Tibial artery (tissue), 4 donors: ENCODE measurements at regions not wholly inside any gene's neighbourhood (a gene's known extent, or its start where the extent isn't known, plus 50 kb on each side); places are given as distances from the start of the nearest gene placed in this dataset.

Experiments
- DNase-seq, 2 donors: peaks; one replicate each; pipeline ENCODE4 v3.0.0-alpha.2; 2019
- H3K27ac ChIP-seq, 2 donors: fragments of 200-600 bp; sonication (generic) in 1 of 2; 1 replicate in 1 of 2; 2 replicates in 1 of 2; pipeline ENCODE4 v1.5.1; 2018 to 2019; ENCODE audit warnings: mild to moderate bottlenecking in 1 of 2
- H3K27me3 ChIP-seq, 2 donors: fragments of 200-600 bp; sonication (generic) in 1 of 2; one replicate each; pipeline versions ENCODE4 v1.5.1 to v1.6.0; 2016 to 2019
- H3K36me3 ChIP-seq, 3 donors: fragments of 200-600 bp; sonication (generic) in 2 of 3; one replicate each; pipeline ENCODE4 v1.5.1; 2016 to 2019; ENCODE audit warnings: mild to moderate bottlenecking in 2 of 3
- H3K4me1 ChIP-seq, 4 donors: fragments of 200-600 bp; sonication (generic) in 2 of 4; 1 replicate in 3 of 4; 2 replicates in 1 of 4; pipeline ENCODE4 v1.5.1; 2016 to 2019
- H3K4me3 ChIP-seq, 2 donors: fragments of 200-600 bp; sonication (generic) in 1 of 2; 1 replicate in 1 of 2; 2 replicates in 1 of 2; pipeline ENCODE4 v1.5.1; 2018 to 2019; ENCODE audit warnings: mild to moderate bottlenecking in 2 of 2
- H3K9me3 ChIP-seq, 3 donors: fragments of 200-600 bp; sonication (generic) in 1 of 3; one replicate each; pipeline ENCODE4 v1.5.1; 2016 to 2019
- CTCF ChIP-seq, 2 experiments: fragments of 200-600 bp in 1 of 2; fragments of 450-650 bp in 1 of 2; IDR thresholded peaks; one replicate each; pipeline ENCODE4 v1.5.1; 2017 to 2019; ENCODE audit warnings: antibody characterized with exemption in 2 of 2, mild to moderate bottlenecking in 1 of 2, moderate library complexity in 1 of 2
- intact Hi-C: fragments of 100-400 bp; cut with DNase I; formaldehyde crosslinking; loops from one replicate; pipeline ENCODE4 v1.15.0; 2023; ENCODE audit warnings: low total_unique reads

GRCh38 chr4:22999419-22999818 lies 306.7 kb downstream of the GBA3 start:
- H3K36me3 ChIP-seq = no peaks in the 10 kb centered on the region
- no peak for TF ChIP-seq CTCF (IDR thresholded peaks at IDR 0.05)
- H3K27ac ChIP-seq = no peak overlapping the region
- no peak overlapping the region for H3K4me3 ChIP-seq
- no peak for DNase-seq
- H3K27me3 ChIP-seq = no peaks in the 10 kb centered on the region
- intact Hi-C loops = no loop called here
- no peaks in the 10 kb centered on the region for H3K9me3 ChIP-seq
- H3K4me1 ChIP-seq = no peaks in the 10 kb centered on the region

DNA sequence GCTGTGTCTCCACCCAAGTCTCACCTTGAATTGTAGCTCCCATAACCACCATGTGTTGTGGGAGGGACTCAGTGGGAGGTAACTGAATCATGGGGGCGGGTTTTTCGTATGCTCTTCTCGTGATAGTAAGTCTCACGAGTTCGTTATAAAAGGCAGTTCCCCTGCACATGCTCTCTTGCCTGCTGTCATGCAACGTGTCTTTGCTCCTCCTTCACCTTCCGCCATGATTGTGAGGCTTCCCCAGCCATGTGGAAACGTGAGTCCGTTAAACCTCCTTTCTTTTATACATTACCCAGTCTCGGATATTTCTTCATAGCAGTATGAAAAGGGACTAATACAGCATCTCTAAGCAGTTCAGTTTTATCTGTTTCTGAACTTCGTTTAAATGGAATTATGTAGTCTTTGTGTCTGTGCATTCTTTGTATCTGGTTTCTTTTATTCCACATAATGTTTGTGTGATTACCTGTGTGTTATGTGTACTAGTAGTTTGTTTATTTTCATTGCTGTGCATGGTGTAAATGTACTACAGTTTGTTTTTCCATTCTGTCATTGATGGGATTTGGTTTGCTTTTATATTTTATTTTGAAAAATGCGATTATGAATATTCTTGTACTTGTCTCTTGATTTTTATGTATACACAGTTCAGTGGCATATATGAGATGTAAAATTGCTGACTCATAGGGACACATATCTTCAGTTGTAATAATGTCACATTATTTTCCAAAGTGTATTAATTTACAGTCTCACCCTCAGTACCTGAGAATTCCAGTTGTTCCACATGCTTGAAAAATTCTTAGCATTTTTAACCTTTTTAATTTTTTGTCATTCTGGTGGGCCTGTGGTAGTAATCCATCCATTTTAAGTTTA lies 304.9 kb downstream of the GBA3 start:
- Histone ChIP-seq H3K27ac (no peak overlapping the region), H3K36me3 (no peaks in the 10 kb centered on the region), H3K4me1 (no peaks in the 10 kb centered on the region), H3K4me3 (no peak overlapping the region), H3K9me3 (no peaks in the 10 kb centered on the region), H3K27me3 (no peaks in the 10 kb centered on the region)
- intact Hi-C loops = no loop called here
- TF ChIP-seq CTCF (IDR thresholded peaks at IDR 0.05) = no peak
- no peak for DNase-seq

DNA sequence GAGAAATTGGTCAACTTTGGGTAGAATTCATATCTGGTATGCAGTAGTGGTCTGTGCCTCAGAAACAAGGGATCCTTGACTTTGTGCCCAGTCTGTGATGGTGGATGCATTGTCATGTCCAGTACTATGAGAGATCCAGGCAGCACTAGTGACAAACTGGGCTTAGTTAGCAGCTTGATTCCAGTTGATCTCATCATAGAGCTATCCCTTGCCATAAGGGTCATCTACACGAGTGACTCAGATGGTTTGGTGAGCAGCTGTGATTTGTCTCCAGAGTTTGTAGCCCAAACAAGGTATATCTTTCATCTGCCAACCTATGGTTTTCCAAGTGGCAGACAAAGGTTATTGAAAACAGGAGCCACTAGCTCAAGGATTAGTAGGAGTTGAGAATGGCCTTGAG lies 298.8 kb downstream of the GBA3 start:
- TF ChIP-seq CTCF (IDR thresholded peaks at IDR 0.05) = no peak
- H3K27me3 ChIP-seq = no peaks in the 10 kb centered on the region
- DNase-seq = no peak
- H3K4me1 ChIP-seq = no peaks in the 10 kb centered on the region
- no peak overlapping the region for H3K27ac ChIP-seq
- intact Hi-C loops = no loop called here
- H3K4me3 ChIP-seq = no peak overlapping the region
- no peaks in the 10 kb centered on the region for H3K9me3 ChIP-seq
- no peaks in the 10 kb centered on the region for H3K36me3 ChIP-seq

DNA sequence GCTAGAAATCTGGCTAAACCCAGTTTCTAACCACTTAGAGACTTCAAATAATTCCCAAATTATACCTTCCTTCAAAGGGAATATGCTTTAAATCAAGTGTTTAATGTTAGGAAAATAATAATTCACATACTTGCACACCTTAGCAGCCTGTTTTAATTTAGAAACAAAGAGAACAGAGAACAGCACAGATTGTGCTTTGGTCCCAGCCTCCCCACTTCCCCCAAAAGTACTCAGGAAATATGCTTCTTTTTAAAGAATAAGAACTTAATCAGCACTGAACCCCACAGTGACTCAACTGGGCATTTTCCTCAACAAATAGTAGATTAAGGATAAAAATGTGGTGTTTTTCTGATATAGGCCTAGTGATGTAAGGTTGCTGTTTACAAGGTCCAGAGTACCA lies 295.8 kb downstream of the GBA3 start:
- Histone ChIP-seq H3K36me3 (no peaks in the 10 kb centered on the region), H3K27me3 (no peaks in the 10 kb centered on the region), H3K4me3 (no peak overlapping the region), H3K9me3 (peaks cover 0 to 4% (median 0%) of the 10 kb centered on the region in 3 donors), H3K27ac (no peak overlapping the region), H3K4me1 (no peaks in the 10 kb centered on the region)
- no peak for DNase-seq
- no peak for TF ChIP-seq CTCF (IDR thresholded peaks at IDR 0.05)
- intact Hi-C loops = no loop called here

GRCh38 chr4:22987870-22988269 lies 295.1 kb downstream of the GBA3 start:
- Histone ChIP-seq H3K27ac (no peak overlapping the region), H3K4me1 (no peaks in the 10 kb centered on the region), H3K4me3 (no peak overlapping the region), H3K36me3 (no peaks in the 10 kb centered on the region), H3K9me3 (peaks cover 0 to 4% (median 0%) of the 10 kb centered on the region in 3 donors), H3K27me3 (no peaks in the 10 kb centered on the region)
- intact Hi-C loops = no loop called here
- DNase-seq = no peak
- no peak for TF ChIP-seq CTCF (IDR thresholded peaks at IDR 0.05)
